Neural crest cell (in vitro differentiated cells): ENCODE measurements at regions not wholly inside any gene's neighbourhood (a gene's known extent, or its start where the extent isn't known, plus 50 kb on each side); places are given as distances from the start of the nearest gene placed in this dataset.
A peak's percentile ranks its signal among the peaks of the same experiment; 100 is the strongest.

Experiments used
- DNase-seq: peaks from one replicate; pipeline ENCODE4 v3.0.0; 2021; ENCODE audit warnings: low read depth, mixed read lengths, low spot score
- H3K27ac Mint-ChIP-seq: one replicate; pipeline ENCODE4 v1.8.0; 2021; ENCODE audit warnings: mild to moderate bottlenecking, mixed read lengths; ENCODE audit not compliant: unreplicated experiment
- H3K27me3 Mint-ChIP-seq: 2 replicates; pipeline ENCODE4 v1.8.0; 2021; ENCODE audit warnings: low read depth, mild to moderate bottlenecking, mixed read lengths
- H3K36me3 Mint-ChIP-seq: 2 replicates; pipeline ENCODE4 v1.8.0; 2021; ENCODE audit warnings: low read depth, mild to moderate bottlenecking, mixed read lengths
- H3K4me1 Mint-ChIP-seq: 2 replicates; pipeline ENCODE4 v1.8.0; 2021; ENCODE audit warnings: mixed read lengths
- H3K4me3 Mint-ChIP-seq: one replicate; pipeline ENCODE4 v1.8.0; 2021; ENCODE audit warnings: mild to moderate bottlenecking, mixed read lengths
- H3K9me3 Mint-ChIP-seq: 2 replicates; pipeline ENCODE4 v1.8.0; 2021; ENCODE audit warnings: mixed read lengths
- CTCF ChIP-seq: fragments of 200-600 bp; sonication (generic); conservative IDR thresholded peaks from 2 replicates; pipeline ENCODE4 v1.5.0; 2021; ENCODE audit warnings: antibody characterized with exemption, mild to moderate bottlenecking

DNA sequence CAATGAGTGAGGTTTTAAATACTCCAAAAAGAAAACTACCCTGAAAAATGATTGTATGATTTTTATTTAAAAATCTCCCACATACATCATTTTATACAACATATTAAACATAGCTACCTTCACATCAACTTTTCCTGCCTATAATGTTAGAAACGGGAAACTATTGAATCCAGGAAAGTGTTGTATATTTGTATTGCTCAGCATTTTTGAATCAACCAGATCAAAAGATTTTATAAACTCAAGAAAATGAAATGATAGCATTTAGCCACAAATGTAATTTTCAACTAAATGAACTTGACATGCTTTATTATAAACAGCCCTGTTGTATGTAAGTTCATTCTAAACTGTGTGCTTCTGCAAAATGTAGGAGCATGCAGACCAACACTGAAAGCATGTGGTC is 124.6 kb upstream of the SLC10A2 start:
- no peak overlapping the region for H3K27ac Mint-ChIP-seq
- peaks cover 3% of the 10 kb centered on the region for H3K9me3 Mint-ChIP-seq
- H3K4me3 Mint-ChIP-seq: no peak overlapping the region
- no peaks in the 10 kb centered on the region for H3K36me3 Mint-ChIP-seq
- no peak for TF ChIP-seq CTCF
- H3K27me3 Mint-ChIP-seq: no peaks in the 10 kb centered on the region
- DNase-seq: no peak
- H3K4me1 Mint-ChIP-seq: peaks cover 45% of the 10 kb centered on the region

GRCh38 chr13:103188713-103189326 is 122.6 kb upstream of the SLC10A2 start:
- peak; percentile 85 for TF ChIP-seq CTCF
- no peaks in the 10 kb centered on the region for H3K27me3 Mint-ChIP-seq
- H3K9me3 Mint-ChIP-seq: peaks cover 5% of the 10 kb centered on the region
- no peak overlapping the region for H3K27ac Mint-ChIP-seq
- no peaks in the 10 kb centered on the region for H3K36me3 Mint-ChIP-seq
- no peak for DNase-seq
- peaks cover 45% of the 10 kb centered on the region for H3K4me1 Mint-ChIP-seq
- no peak overlapping the region for H3K4me3 Mint-ChIP-seq

- Mint-ChIP-seq H3K27me3 (no peaks in the 10 kb centered on the region), H3K36me3 (no peaks in the 10 kb centered on the region), H3K4me3 (no peak overlapping the region), H3K4me1 (peaks cover 45% of the 10 kb centered on the region), H3K9me3 (peaks cover 5% of the 10 kb centered on the region), H3K27ac (peak overlapping the region; percentile 52)
- DNase-seq: no peak
- no peak for TF ChIP-seq CTCF
Measured at GRCh38 chr13:103187721-103188156, 121.5 kb upstream of the SLC10A2 start.

DNA sequence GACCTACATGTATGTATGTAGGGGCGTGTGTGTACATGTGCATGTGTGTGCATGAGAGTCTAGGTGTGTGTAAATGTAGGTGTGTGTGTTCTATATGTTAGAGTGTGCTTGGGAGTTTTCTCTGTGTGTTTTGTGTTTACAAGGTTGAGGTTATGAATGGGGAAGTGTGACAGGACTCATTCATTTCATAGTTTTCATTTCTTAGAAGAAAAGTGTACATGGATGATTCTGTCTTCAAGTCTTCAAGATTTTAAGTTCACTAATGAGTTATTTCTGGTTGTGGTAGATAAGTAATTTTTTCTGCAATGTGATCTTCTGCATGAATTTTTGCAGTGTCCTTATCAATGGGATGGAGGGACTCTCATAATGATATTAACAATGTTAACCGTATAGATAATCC is 118.2 kb upstream of the SLC10A2 start:
- no peak for DNase-seq
- Mint-ChIP-seq H3K27me3 (no peaks in the 10 kb centered on the region), H3K4me1 (peaks cover 22% of the 10 kb centered on the region), H3K9me3 (peaks cover 5% of the 10 kb centered on the region), H3K4me3 (no peak overlapping the region), H3K27ac (no peak overlapping the region), H3K36me3 (no peaks in the 10 kb centered on the region)
- no peak for TF ChIP-seq CTCF

DNA sequence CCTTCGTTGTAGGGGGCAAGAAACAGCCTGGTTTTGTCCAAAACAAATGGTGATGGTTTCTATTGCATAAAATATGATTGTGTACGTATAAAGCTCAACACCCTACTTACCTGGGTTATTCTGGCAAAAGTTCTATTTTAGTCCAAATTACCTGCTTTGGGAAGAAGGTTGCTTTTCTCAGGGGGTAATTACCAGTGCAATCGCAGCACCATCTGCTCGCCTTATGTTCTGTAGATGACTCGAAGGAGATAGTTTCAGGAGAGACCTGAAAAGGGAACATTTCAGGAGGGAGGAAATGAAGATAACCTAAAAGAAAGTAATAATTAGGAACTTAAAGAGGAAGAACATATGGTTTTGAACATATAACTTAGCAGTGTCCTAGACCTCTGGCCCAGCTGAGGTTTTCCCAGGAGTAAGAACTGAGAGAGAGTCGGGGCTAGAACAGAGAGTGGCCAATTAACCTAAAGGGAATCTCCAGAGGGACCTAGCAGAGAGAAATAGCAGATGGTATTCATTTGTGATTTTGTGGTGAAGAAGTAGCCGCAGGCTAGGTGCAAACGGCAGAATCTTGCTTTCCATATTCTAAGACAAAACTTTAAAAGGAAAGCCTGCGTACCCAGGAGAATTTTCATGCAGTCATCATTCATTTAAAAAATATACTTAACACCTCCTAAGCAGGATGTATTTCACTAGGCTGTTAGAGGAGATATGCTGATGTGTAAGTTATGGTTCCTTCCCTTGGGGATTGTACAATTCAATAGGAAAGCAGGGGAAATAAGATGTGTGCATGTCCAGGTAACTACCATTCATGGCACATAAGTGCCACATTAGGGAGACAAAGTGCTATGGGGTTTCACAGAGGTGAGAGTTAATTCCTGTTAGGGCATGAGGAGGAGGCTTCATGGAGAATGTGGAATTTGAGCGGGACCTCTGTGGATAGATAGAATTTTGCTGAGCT is 113.0 kb upstream of the SLC10A2 start:
- no peak for DNase-seq
- H3K27me3 Mint-ChIP-seq: no peaks in the 10 kb centered on the region
- H3K4me3 Mint-ChIP-seq: no peak overlapping the region
- no peak overlapping the region for H3K27ac Mint-ChIP-seq
- no peaks in the 10 kb centered on the region for H3K36me3 Mint-ChIP-seq
- no peaks in the 10 kb centered on the region for H3K9me3 Mint-ChIP-seq
- no peak for TF ChIP-seq CTCF
- H3K4me1 Mint-ChIP-seq: peaks cover 9% of the 10 kb centered on the region
